GM12878 (cell line): ENCODE measurements at regions not wholly inside any gene's neighbourhood (a gene's known extent, or its start where the extent isn't known, plus 50 kb on each side); places are given as distances from the start of the nearest gene placed in this dataset.

Source experiments
- ATAC-seq: fragments of 200-7000 bp; cut with Tn5 transposase; 3 replicates; pipeline ENCODE4 v1.9.1; 2020; ENCODE audit warnings: mild to moderate bottlenecking, moderate library complexity
- BruUV-seq: library from RNA; stranded (reverse); fragments of 400-500 nt; replicated peaks from 2 replicates; lab custom pipeline; 2021; lab: Mats Ljungman, UMichigan
- CTCF ChIA-PET: fragments of 300-600 bp; sonication (Branson Sonifier 250); formaldehyde crosslinking; extraction: SDS; loops from one replicate; lab custom pipeline; 2021; ENCODE audit warnings: inconsistent platforms; lab: Yijun Ruan, JAX
- POLR2A ChIA-PET: fragments of 350-600 bp; formaldehyde crosslinking; extraction: SDS; loops from one replicate; lab custom pipeline; 2021; ENCODE audit warnings: inconsistent platforms; lab: Charles Lee
- RAD21 ChIA-PET: fragments of 300-600 bp; sonication (Branson Sonifier 250); formaldehyde crosslinking; loops from one replicate; lab custom pipeline; 2023; ENCODE audit warnings: antibody characterized with exemption; ENCODE audit not compliant: unreplicated experiment; lab: Charles Lee
- SMC1A ChIA-PET: fragments of 300-600 bp; sonication (Branson Sonifier 250); formaldehyde crosslinking; loops from one replicate; lab custom pipeline; 2023; ENCODE audit not compliant: unreplicated experiment, uncharacterized antibody; lab: Charles Lee
- DNase-seq: peaks from one replicate; pipeline ENCODE4 v3.0.0-alpha.2; 2011; ENCODE audit warnings: low read depth, low spot score
- FAIRE-seq: peaks from 3 replicates; lab custom pipeline; 2011; peaks lifted over from hg19 to GRCh38; lab: Jason Lieb, UNC
- H2AFZ ChIP-seq: 2 replicates; pipeline ENCODE4 v1.6.0; 2011; ENCODE audit warnings: low read depth, low read length, control low read depth; ENCODE audit not compliant: control insufficient read depth
- H3K27ac ChIP-seq: 2 replicates; pipeline ENCODE4 v1.5.1; 2011; ENCODE audit warnings: control low read depth; ENCODE audit not compliant: control insufficient read depth, insufficient read depth
- H3K27me3 ChIP-seq, 2 experiments: replicated peaks in 1 of 2; 2 replicates each; pipeline versions ENCODE4 v1.6.0 to v1.6.1; 2011; ENCODE audit warnings: low read length in 1 of 2; ENCODE audit not compliant: control insufficient read depth in 2 of 2, insufficient read depth in 2 of 2
- H3K36me3 ChIP-seq, 2 experiments: 2 replicates each; pipeline ENCODE4 v1.5.1; 2011; ENCODE audit warnings: low read length in 1 of 2; ENCODE audit not compliant: control insufficient read depth in 2 of 2, insufficient read depth in 2 of 2
- H3K4me1 ChIP-seq: 2 replicates; pipeline ENCODE4 v1.6.1; 2011; ENCODE audit warnings: mild to moderate bottlenecking, low read length, moderate library complexity, mixed read lengths; ENCODE audit not compliant: control insufficient read depth, insufficient read depth
- H3K4me2 ChIP-seq: 2 replicates; pipeline ENCODE4 v1.6.0; 2011; ENCODE audit warnings: control low read depth; ENCODE audit not compliant: control insufficient read depth, insufficient read depth
- H3K4me3 ChIP-seq: fragments of 200-600 bp; sonication (generic); 2 replicates; pipeline ENCODE4 v1.5.1; 2016
- H3K79me2 ChIP-seq: 2 replicates; pipeline ENCODE4 v1.6.0; 2011; ENCODE audit warnings: low read length; ENCODE audit not compliant: control insufficient read depth, insufficient read depth
- H3K9ac ChIP-seq: 2 replicates; pipeline ENCODE4 v1.8.0; 2011; ENCODE audit warnings: low read length, control low read depth, mixed read lengths; ENCODE audit not compliant: control insufficient read depth, insufficient read depth
- H3K9me3 ChIP-seq: replicated peaks from 3 replicates; pipeline ENCODE4 v1.5.1; 2011; ENCODE audit warnings: mild to moderate bottlenecking, low read length; ENCODE audit not compliant: control insufficient read depth, insufficient read depth
- H4K20me1 ChIP-seq: 2 replicates; pipeline ENCODE4 v1.6.0; 2011; ENCODE audit not compliant: control insufficient read depth, insufficient read depth
- BHLHE40 ChIP-seq, 2 experiments: fragments of 450-650 bp in 1 of 2; IDR thresholded peaks; 2 replicates each; pipeline ENCODE4 v1.6.1; 2011 to 2017; ENCODE audit warnings: low read depth in 2 of 2, borderline replicate concordance in 1 of 2, improper control_type of control experiment in 1 of 2, low read length in 1 of 2, mild to moderate bottlenecking in 1 of 2
- EED ChIP-seq: sonication (generic); IDR thresholded peaks from 2 replicates; pipeline ENCODE4 v1.6.1; 2016; ENCODE audit warnings: antibody characterized with exemption, low read depth
- EGR1 ChIP-seq, 2 experiments: IDR thresholded peaks; 1 replicate in 1 of 2; 2 replicates in 1 of 2; pipeline ENCODE4 v1.6.1; 2011 to 2012; ENCODE audit warnings: low read depth in 2 of 2, low read length in 2 of 2, borderline replicate concordance in 1 of 2, mild to moderate bottlenecking in 1 of 2, moderate library complexity in 1 of 2
- EP300 ChIP-seq, 2 experiments: fragments of 150-350 bp in 1 of 2; IDR thresholded peaks; 2 replicates each; pipeline ENCODE4 v1.6.1; 2011 to 2012; ENCODE audit warnings: low read depth in 2 of 2, low read length in 2 of 2, borderline replicate concordance in 1 of 2, improper control_type of control experiment in 1 of 2, inconsistent platforms in 1 of 2; ENCODE audit not compliant: control insufficient read depth in 1 of 2
- HDGF ChIP-seq: fragments of 450-650 bp; IDR thresholded peaks from 2 replicates; pipeline ENCODE4 v1.6.1; 2016; ENCODE audit warnings: antibody characterized with exemption
- KLF5 ChIP-seq: fragments of 450-650 bp; IDR thresholded peaks from 2 replicates; pipeline ENCODE4 v1.6.1; 2014; ENCODE audit warnings: mild to moderate bottlenecking; ENCODE audit not compliant: partially characterized antibody
- MEF2B ChIP-seq: fragments of 450-650 bp; IDR thresholded peaks from 2 replicates; pipeline ENCODE4 v1.6.1; 2018; ENCODE audit warnings: mild to moderate bottlenecking, moderate library complexity; ENCODE audit not compliant: partially characterized antibody, poor library complexity, severe bottlenecking
- PBX3 ChIP-seq: IDR thresholded peaks from 2 replicates; pipeline ENCODE4 v1.6.1; 2011; ENCODE audit warnings: mild to moderate bottlenecking, low read depth, low read length, moderate library complexity; ENCODE audit not compliant: insufficient replicate concordance
- POLR2AphosphoS5 ChIP-seq: IDR thresholded peaks from 2 replicates; pipeline ENCODE4 v1.6.1; 2011; ENCODE audit warnings: mild to moderate bottlenecking, low read length, inconsistent platforms
- RCOR1 ChIP-seq: conservative IDR thresholded peaks from 2 replicates; pipeline ENCODE4 v1.6.1; 2012; ENCODE audit warnings: low read depth, low read length, improper control_type of control experiment
- REST ChIP-seq: IDR thresholded peaks from 2 replicates; pipeline ENCODE4 v1.6.1; 2012; ENCODE audit warnings: mild to moderate bottlenecking, low read depth, low read length
- SMC3 ChIP-seq: IDR thresholded peaks from 2 replicates; pipeline ENCODE4 v1.6.1; 2011; ENCODE audit warnings: low read length, improper control_type of control experiment, borderline replicate concordance
- USF1 ChIP-seq: IDR thresholded peaks from 2 replicates; pipeline ENCODE4 v1.6.1; 2011; ENCODE audit warnings: borderline replicate concordance, low read depth, mild to moderate bottlenecking, moderate library complexity, mixed read lengths, low read length; ENCODE audit not compliant: insufficient read depth; ENCODE audit errors: extremely low read length
- ZNF24 ChIP-seq: fragments of 450-650 bp; IDR thresholded peaks from 2 replicates; pipeline ENCODE4 v1.6.1; 2017; ENCODE audit warnings: antibody characterized with exemption, mild to moderate bottlenecking
- WGBS: methylation state at CpG from one replicate; pipeline ENCODE4 v1.1.6; 2016; ENCODE audit warnings: low lambda C conversion rate; ENCODE audit not compliant: insufficient replicate concordance, insufficient coverage; ENCODE audit errors: missing lambda C conversion rate; 5-methylcytosine and 5-hydroxymethylcytosine counted together
- in situ Hi-C: fragments of 300-500 bp; cut with MboI; formaldehyde crosslinking; loops from 9 replicates; pipeline ENCODE4 v1.14.3; 2018; ENCODE audit warnings: mixed read lengths
- intact Hi-C: fragments of 100-400 bp; cut with micrococcal nuclease; formaldehyde crosslinking; loops from one replicate; pipeline ENCODE4 v1.14.2; 2022; ENCODE audit not compliant: unreplicated experiment
- TF ChIP-seq, protein P1 (sequence below): fragments of 450-650 bp; formaldehyde crosslinking; IDR thresholded peaks from 2 replicates; pipeline ENCODE4 v1.4.0; 2020; ENCODE audit warnings: mild to moderate bottlenecking, moderate library complexity

GRCh38 chr11:115627071-115627470, 122.9 kb upstream of the CADM1 start:
- Histone ChIP-seq H2AFZ (no peak overlapping the region), H3K9ac (no peak overlapping the region), H3K79me2 (no peaks in the 10 kb centered on the region), H3K4me1 (no peaks in the 10 kb centered on the region), H3K36me3 (no peaks in the 10 kb centered on the region), H3K4me2 (no peak overlapping the region), H3K4me3 (no peak overlapping the region), H3K9me3 (no peaks in the 10 kb centered on the region), H4K20me1 (no peaks in the 10 kb centered on the region), H3K27me3 (peaks cover 0 to 2% of the 10 kb centered on the region in 2 experiments; a peak in 1 of 4 replicates), H3K27ac (no peak overlapping the region)
- in situ Hi-C loops, result no loop called here
- intact Hi-C loops, result no loop called here
- DNase-seq (no peak), ATAC-seq (no peak), FAIRE-seq (no peak)
- SMC1A ChIA-PET, result no interaction called here
- RAD21 ChIA-PET, result no interaction called here
- no TSS peak for BruUV-seq
- POLR2A ChIA-PET, result no interaction called here
- 8% methylated on average over 3 of the region's 3 CpGs for WGBS
- CTCF ChIA-PET, result no interaction called here
- TF ChIP-seq EGR1 (IDR thresholded peaks at IDR 0.05; ENCODE audit: borderline replicate concordance in 1 of 2, low read depth in 2 of 2, low read length in 2 of 2), result no peak
- no peak for TF ChIP-seq USF1
- TF ChIP-seq EP300 (IDR thresholded peaks at IDR 0.05; ENCODE audit: borderline replicate concordance in 1 of 2, control insufficient read depth in 1 of 2, low read depth in 2 of 2, low read length in 2 of 2), result no peak
- TF ChIP-seq HDGF, result no peak
- TF ChIP-seq SMC3, result no peak
- TF ChIP-seq ZNF24, result no peak
- TF ChIP-seq BHLHE40 (IDR thresholded peaks at IDR 0.05; ENCODE audit: borderline replicate concordance in 1 of 2, low read depth in 2 of 2, low read length in 1 of 2), result no peak
- TF ChIP-seq POLR2AphosphoS5, result no peak
- no peak for TF ChIP-seq MEF2B
- TF ChIP-seq RCOR1, result no peak
- TF ChIP-seq KLF5, result no peak
- TF ChIP-seq EED, result no peak
- TF ChIP-seq PBX3, result no peak
- TF ChIP-seq, protein P1, sequence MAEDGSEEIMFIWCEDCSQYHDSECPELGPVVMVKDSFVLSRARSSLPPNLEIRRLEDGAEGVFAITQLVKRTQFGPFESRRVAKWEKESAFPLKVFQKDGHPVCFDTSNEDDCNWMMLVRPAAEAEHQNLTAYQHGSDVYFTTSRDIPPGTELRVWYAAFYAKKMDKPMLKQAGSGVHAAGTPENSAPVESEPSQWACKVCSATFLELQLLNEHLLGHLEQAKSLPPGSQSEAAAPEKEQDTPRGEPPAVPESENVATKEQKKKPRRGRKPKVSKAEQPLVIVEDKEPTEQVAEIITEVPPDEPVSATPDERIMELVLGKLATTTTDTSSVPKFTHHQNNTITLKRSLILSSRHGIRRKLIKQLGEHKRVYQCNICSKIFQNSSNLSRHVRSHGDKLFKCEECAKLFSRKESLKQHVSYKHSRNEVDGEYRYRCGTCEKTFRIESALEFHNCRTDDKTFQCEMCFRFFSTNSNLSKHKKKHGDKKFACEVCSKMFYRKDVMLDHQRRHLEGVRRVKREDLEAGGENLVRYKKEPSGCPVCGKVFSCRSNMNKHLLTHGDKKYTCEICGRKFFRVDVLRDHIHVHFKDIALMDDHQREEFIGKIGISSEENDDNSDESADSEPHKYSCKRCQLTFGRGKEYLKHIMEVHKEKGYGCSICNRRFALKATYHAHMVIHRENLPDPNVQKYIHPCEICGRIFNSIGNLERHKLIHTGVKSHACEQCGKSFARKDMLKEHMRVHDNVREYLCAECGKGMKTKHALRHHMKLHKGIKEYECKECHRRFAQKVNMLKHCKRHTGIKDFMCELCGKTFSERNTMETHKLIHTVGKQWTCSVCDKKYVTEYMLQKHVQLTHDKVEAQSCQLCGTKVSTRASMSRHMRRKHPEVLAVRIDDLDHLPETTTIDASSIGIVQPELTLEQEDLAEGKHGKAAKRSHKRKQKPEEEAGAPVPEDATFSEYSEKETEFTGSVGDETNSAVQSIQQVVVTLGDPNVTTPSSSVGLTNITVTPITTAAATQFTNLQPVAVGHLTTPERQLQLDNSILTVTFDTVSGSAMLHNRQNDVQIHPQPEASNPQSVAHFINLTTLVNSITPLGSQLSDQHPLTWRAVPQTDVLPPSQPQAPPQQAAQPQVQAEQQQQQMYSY, result no peak
- TF ChIP-seq REST, result no peak
